ENCODE measurements at regions not wholly inside any gene's neighbourhood (a gene's known extent, or its start where the extent isn't known, plus 50 kb on each side); places are given as distances from the start of the nearest gene placed in this dataset.
"Not testable (repeated sequence)": the region's sequence is repeated elsewhere in the genome, so short reads cannot be mapped to it uniquely, and the experiment has no call there.

DNA sequence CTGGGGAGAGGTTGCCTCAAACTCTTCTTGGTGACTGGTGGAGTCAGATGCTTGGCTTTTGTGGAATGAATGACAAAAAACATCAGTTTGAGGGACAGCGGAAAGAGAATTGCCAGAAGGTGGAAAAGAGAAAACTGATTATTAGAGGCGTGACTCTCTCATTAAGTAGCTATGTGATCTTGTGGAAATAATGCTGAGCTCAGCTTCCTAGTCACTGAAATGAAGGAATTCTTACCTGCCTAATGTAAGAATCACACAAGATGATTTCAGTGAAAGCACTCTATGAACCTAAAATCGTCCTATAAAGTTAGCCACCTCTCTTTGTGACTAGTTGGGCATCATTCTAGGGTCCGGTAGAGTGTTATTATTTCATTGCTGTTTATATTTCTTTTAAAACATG is 498.8 kb downstream of the TMEM135 start:
- no peak for DNase-seq (ENCODE audit: low read depth)
- Histone ChIP-seq H3K36me3 (ENCODE audit: control insufficient read depth, insufficient read depth, low read length) (no peaks in the 10 kb centered on the region), H3K4me3 (ENCODE audit: low read depth, low read length) (no peak overlapping the region), H3K27me3 (ENCODE audit: control insufficient read depth, insufficient read depth, low read length) (no peaks in the 10 kb centered on the region; the same call in 1 of the 2 replicates)
- POLR2A ChIA-PET: no interaction called here
- TF ChIP-seq, protein P1, sequence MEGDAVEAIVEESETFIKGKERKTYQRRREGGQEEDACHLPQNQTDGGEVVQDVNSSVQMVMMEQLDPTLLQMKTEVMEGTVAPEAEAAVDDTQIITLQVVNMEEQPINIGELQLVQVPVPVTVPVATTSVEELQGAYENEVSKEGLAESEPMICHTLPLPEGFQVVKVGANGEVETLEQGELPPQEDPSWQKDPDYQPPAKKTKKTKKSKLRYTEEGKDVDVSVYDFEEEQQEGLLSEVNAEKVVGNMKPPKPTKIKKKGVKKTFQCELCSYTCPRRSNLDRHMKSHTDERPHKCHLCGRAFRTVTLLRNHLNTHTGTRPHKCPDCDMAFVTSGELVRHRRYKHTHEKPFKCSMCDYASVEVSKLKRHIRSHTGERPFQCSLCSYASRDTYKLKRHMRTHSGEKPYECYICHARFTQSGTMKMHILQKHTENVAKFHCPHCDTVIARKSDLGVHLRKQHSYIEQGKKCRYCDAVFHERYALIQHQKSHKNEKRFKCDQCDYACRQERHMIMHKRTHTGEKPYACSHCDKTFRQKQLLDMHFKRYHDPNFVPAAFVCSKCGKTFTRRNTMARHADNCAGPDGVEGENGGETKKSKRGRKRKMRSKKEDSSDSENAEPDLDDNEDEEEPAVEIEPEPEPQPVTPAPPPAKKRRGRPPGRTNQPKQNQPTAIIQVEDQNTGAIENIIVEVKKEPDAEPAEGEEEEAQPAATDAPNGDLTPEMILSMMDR (IDR thresholded peaks at IDR 0.05; ENCODE audit: insufficient read depth, low read depth, low read length): no peak
- CTCF ChIA-PET: no interaction called here

DNA sequence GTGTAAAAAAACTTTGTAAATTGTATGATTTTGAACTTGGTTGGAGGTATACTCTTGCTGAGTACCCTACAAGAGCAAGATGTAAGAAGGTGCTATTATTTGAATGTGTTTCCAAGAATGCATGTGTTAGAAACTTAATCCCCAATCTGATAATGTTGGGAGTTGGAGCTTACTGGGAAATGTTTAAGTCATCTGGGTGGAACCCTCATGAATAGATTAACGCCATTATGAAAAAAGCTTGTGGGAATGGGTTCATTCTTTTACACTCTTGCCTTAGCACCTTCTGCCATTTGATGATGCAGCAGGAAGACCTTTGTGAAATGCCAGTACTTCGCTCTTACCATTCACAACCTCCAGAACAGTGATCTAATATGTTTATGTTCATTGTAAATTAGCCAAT is 498.3 kb downstream of the TMEM135 start:
- no peak for DNase-seq (ENCODE audit: low read depth)
- ChIA-PET CTCF (interaction anchor here (1.4 kb wide), 1 partner anchor 9 kb away, joined by 4 read pairs; no protein-coding TSS in a partner anchor), POLR2A (no interaction called here)
- Histone ChIP-seq H3K27me3 (ENCODE audit: control insufficient read depth, insufficient read depth, low read length) (no peaks in the 10 kb centered on the region; the same call in 1 of the 2 replicates), H3K4me3 (ENCODE audit: low read depth, low read length) (no peak overlapping the region), H3K36me3 (ENCODE audit: control insufficient read depth, insufficient read depth, low read length) (no peaks in the 10 kb centered on the region)
- TF ChIP-seq, protein P1 (IDR thresholded peaks at IDR 0.05; ENCODE audit: insufficient read depth, low read depth, low read length): no peak

DNA sequence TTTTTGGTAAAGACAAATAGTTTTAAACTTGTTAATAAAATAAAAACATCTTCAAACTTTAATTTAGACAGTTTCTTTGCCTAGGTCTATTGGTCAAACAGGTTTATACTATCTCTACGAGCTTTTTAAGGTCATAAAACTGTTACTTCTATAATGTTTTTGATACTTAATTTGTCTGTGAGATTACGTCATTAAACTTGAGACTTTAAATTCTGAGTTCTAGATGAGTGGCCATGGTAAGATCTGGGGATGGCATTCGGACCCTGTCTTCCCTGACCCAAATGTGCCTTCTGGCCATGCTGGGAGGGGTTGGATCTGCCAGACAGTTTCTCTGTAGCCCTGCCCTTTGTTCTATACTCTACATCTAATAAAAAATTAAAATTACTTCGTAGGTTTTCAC is 497.8 kb downstream of the TMEM135 start:
- Histone ChIP-seq H3K27me3 (ENCODE audit: control insufficient read depth, insufficient read depth, low read length) (no peaks in the 10 kb centered on the region; the same call in 1 of the 2 replicates), H3K4me3 (ENCODE audit: low read depth, low read length) (no peak overlapping the region), H3K36me3 (ENCODE audit: control insufficient read depth, insufficient read depth, low read length) (no peaks in the 10 kb centered on the region)
- DNase-seq (ENCODE audit: low read depth): no peak
- CTCF ChIA-PET: interaction anchor here (1.4 kb wide), 1 partner anchor 10 kb away, joined by 4 read pairs; no protein-coding TSS in a partner anchor
- TF ChIP-seq, protein P1 (IDR thresholded peaks at IDR 0.05; ENCODE audit: insufficient read depth, low read depth, low read length): no peak
- POLR2A ChIA-PET: no interaction called here

DNA sequence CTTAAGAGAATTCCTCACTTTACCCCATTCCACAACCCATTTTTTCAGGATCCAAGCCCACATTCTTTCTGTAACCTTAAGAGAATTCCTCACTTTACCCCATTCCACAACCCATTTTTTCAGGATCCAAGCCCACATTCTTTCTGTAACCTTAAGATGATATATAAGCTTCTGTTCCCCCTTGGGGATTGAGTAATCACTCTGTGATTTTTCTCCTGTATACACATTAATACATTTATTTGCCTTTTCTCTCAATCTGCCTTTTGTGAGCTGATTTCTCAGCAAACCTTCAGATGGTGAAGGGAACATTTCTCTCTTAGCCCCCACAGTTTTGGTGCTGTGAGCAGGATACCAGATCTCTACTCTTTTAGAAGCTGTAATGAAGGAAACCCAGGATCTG is 494.1 kb downstream of the TMEM135 start:
- H3K4me3 ChIP-seq (ENCODE audit: low read depth, low read length); H3K36me3 ChIP-seq (ENCODE audit: control insufficient read depth, insufficient read depth, low read length); H3K27me3 ChIP-seq (ENCODE audit: control insufficient read depth, insufficient read depth, low read length); DNase-seq (ENCODE audit: low read depth); POLR2A ChIA-PET: not testable (repeated sequence)
- CTCF ChIA-PET: interaction anchor here (0.6 kb wide), 1 partner anchor 186 kb away, joined by 3 read pairs; no protein-coding TSS in a partner anchor

DNA sequence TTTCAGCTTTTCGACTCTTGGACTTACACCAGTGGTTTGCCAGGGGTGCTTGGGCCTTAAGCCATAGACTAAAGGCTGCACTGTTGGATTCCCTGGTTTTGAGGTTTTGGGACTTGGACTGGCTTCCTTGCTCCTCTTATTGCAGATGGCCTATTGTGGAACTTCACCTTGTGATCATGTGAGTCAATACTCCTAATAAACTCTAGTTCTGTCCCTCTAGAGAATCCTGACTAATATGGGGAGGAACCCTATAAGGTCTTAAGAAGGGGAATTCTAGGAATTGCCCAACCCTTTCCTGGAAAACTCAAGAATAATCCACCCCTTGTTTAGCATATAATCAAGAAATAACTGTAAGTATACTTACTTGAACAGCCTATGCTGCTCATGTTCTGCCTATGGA is 491.8 kb downstream of the TMEM135 start:
- ChIA-PET POLR2A (no interaction called here), CTCF (no interaction called here)

DNA sequence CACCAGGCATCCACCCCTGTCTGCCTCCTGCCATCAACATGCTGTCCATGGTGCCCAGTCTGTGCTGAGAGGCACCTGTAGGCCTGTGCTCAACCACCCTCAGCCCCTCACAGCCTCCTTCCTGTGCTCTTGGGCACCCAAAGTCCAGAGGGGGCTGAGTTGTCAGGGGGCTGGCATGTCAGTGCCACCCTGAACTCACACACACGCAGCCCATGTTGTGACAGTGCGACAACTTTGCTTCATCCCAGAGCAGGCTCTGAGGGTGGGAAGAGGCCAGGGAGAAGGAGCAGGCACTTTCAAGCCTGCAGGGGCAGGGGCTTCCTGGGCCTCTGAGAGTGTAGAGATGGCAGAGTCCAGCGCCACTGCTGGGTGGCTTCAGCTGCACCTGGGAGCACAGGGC is 491.0 kb downstream of the TMEM135 start:
- H3K36me3 ChIP-seq (ENCODE audit: control insufficient read depth, insufficient read depth, low read length): no peaks in the 10 kb centered on the region
- TF ChIP-seq, protein P1 (IDR thresholded peaks at IDR 0.05; ENCODE audit: insufficient read depth, low read depth, low read length): no peak
- H3K27me3 ChIP-seq (ENCODE audit: control insufficient read depth, insufficient read depth, low read length): no peaks in the 10 kb centered on the region
- ChIA-PET CTCF (no interaction called here), POLR2A (no interaction called here)
- no peak for DNase-seq (ENCODE audit: low read depth)
- no peak overlapping the region for H3K4me3 ChIP-seq (ENCODE audit: low read depth, low read length)

More for the DNA sequence above, 491.8 kb downstream of the TMEM135 start:
- H3K4me3 ChIP-seq (ENCODE audit: low read depth, low read length): no peak overlapping the region
- TF ChIP-seq, protein P1 (IDR thresholded peaks at IDR 0.05; ENCODE audit: insufficient read depth, low read depth, low read length): no peak
- no peaks in the 10 kb centered on the region for H3K27me3 ChIP-seq (ENCODE audit: control insufficient read depth, insufficient read depth, low read length)
- no peaks in the 10 kb centered on the region for H3K36me3 ChIP-seq (ENCODE audit: control insufficient read depth, insufficient read depth, low read length)
- DNase-seq (ENCODE audit: low read depth): peak; percentile 4
